ENCODE measurements at regions not wholly inside any gene's neighbourhood (a gene's known extent, or its start where the extent isn't known, plus 50 kb on each side); places are given as distances from the start of the nearest gene placed in this dataset.

DNA sequence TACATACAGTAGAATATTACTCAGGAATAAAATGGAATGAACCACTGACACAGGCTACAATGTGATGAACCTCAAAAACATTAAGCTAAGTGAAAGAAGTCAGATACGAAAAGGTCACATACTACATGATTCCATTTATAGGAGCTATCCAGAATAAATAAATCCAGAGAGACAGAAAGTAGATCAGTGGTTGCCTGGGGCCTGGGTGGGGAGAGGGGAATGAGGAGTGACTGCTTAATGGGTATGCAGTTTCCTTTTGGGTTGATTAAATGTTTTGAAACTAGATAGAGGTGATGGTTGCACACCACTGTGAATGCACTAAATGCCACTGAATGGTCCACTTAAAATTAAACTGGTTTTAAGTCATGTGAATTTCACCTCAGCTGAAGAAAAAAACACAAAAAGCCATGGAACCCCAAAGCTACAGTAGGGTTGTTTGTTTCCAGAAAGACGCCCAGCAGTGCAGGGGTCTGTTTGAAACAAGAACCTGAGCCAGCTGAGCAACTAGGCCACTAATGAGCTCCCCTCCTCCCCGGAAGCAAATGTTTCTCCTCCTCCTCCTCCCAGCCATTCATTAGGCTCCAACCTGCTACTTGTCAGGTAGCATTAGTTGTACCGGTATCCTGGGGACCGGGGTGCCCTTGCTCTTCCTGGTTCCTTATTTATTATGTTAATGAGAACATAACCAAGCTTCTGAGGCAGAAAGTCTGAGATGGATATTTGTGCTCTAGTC is 168.4 kb downstream of the EVX1 start:
- no peaks in the 10 kb centered on the region for H3K4me1 ChIP-seq (ENCODE audit: control insufficient read depth, insufficient read depth, low read length, poor library complexity, severe bottlenecking)
- H3K36me3 ChIP-seq (ENCODE audit: control insufficient read depth, insufficient read depth, low read length): no peaks in the 10 kb centered on the region
- H3K4me3 ChIP-seq (ENCODE audit: extremely low read depth, insufficient read depth, low read length, poor library complexity, severe bottlenecking): no peak overlapping the region
- H3K27ac ChIP-seq (ENCODE audit: low read depth, low read length, severe bottlenecking): no peak overlapping the region
- no peaks in the 10 kb centered on the region for H3K9me3 ChIP-seq (ENCODE audit: control insufficient read depth, low read length)
- WGBS, 2 experiments (ENCODE audit: insufficient coverage in 2 of 2): 61% methylated on average over 4 of the region's 5 CpGs; no CpG with 5 or more reads in 1 of the 2 experiments

GRCh38 chr7:27412164-27412563 is 169.6 kb downstream of the EVX1 start:
- no peak overlapping the region for H3K27ac ChIP-seq (ENCODE audit: low read depth, low read length, severe bottlenecking)
- 92 to 95% methylated on average over 6 to 7 of the region's 7 CpGs for WGBS, 2 experiments (ENCODE audit: insufficient coverage in 2 of 2)
- no peaks in the 10 kb centered on the region for H3K9me3 ChIP-seq (ENCODE audit: control insufficient read depth, low read length)
- no peaks in the 10 kb centered on the region for H3K36me3 ChIP-seq (ENCODE audit: control insufficient read depth, insufficient read depth, low read length)
- H3K4me1 ChIP-seq (ENCODE audit: control insufficient read depth, insufficient read depth, low read length, poor library complexity, severe bottlenecking): no peaks in the 10 kb centered on the region
- no peak overlapping the region for H3K4me3 ChIP-seq (ENCODE audit: extremely low read depth, insufficient read depth, low read length, poor library complexity, severe bottlenecking)

GRCh38 chr7:27418541-27418940 is 175.9 kb downstream of the EVX1 start:
- no peaks in the 10 kb centered on the region for H3K9me3 ChIP-seq (ENCODE audit: control insufficient read depth, low read length)
- H3K36me3 ChIP-seq (ENCODE audit: control insufficient read depth, insufficient read depth, low read length): no peaks in the 10 kb centered on the region
- no peaks in the 10 kb centered on the region for H3K4me1 ChIP-seq (ENCODE audit: control insufficient read depth, insufficient read depth, low read length, poor library complexity, severe bottlenecking)
- 79 to 89% methylated on average over 1 to 3 of the region's 3 CpGs for WGBS, 2 experiments (ENCODE audit: insufficient coverage in 2 of 2)
- H3K27ac ChIP-seq (ENCODE audit: low read depth, low read length, severe bottlenecking): no peak overlapping the region
- no peak overlapping the region for H3K4me3 ChIP-seq (ENCODE audit: extremely low read depth, insufficient read depth, low read length, poor library complexity, severe bottlenecking)

- no peaks in the 10 kb centered on the region for H3K4me1 ChIP-seq (ENCODE audit: control insufficient read depth, insufficient read depth, low read length, poor library complexity, severe bottlenecking)
- no peak overlapping the region for H3K4me3 ChIP-seq (ENCODE audit: extremely low read depth, insufficient read depth, low read length, poor library complexity, severe bottlenecking)
- H3K9me3 ChIP-seq (ENCODE audit: control insufficient read depth, low read length): no peaks in the 10 kb centered on the region
- no peak overlapping the region for H3K27ac ChIP-seq (ENCODE audit: low read depth, low read length, severe bottlenecking)
- no peaks in the 10 kb centered on the region for H3K36me3 ChIP-seq (ENCODE audit: control insufficient read depth, insufficient read depth, low read length)
- no CpG with 5 or more reads among the region's 2 CpGs for WGBS, 2 experiments (ENCODE audit: insufficient coverage in 2 of 2)
Observed at GRCh38 chr7:27419581-27420177, 177.1 kb downstream of the EVX1 start.

- Histone ChIP-seq H3K4me3 (ENCODE audit: extremely low read depth, insufficient read depth, low read length, poor library complexity, severe bottlenecking) (no peak overlapping the region), H3K27ac (ENCODE audit: low read depth, low read length, severe bottlenecking) (no peak overlapping the region), H3K4me1 (ENCODE audit: control insufficient read depth, insufficient read depth, low read length, poor library complexity, severe bottlenecking) (no peaks in the 10 kb centered on the region), H3K9me3 (ENCODE audit: control insufficient read depth, low read length) (no peaks in the 10 kb centered on the region), H3K36me3 (ENCODE audit: control insufficient read depth, insufficient read depth, low read length) (no peaks in the 10 kb centered on the region)
- WGBS, 2 experiments (ENCODE audit: insufficient coverage in 2 of 2): 58 to 88% methylated on average over 1 to 2 of the region's 2 CpGs
Observed at GRCh38 chr7:27420702-27421101, 178.1 kb downstream of the EVX1 start.

- Histone ChIP-seq H3K4me3 (ENCODE audit: extremely low read depth, insufficient read depth, low read length, poor library complexity, severe bottlenecking) (no peak overlapping the region), H3K27ac (ENCODE audit: low read depth, low read length, severe bottlenecking) (no peak overlapping the region), H3K4me1 (ENCODE audit: control insufficient read depth, insufficient read depth, low read length, poor library complexity, severe bottlenecking) (no peaks in the 10 kb centered on the region), H3K36me3 (ENCODE audit: control insufficient read depth, insufficient read depth, low read length) (no peaks in the 10 kb centered on the region), H3K9me3 (ENCODE audit: control insufficient read depth, low read length) (no peaks in the 10 kb centered on the region)
- WGBS, 2 experiments (ENCODE audit: insufficient coverage in 2 of 2): 95 to 98% methylated on average over 7 to 8 of the region's 8 CpGs
Observed at GRCh38 chr7:27423290-27423689, 180.7 kb downstream of the EVX1 start.

DNA sequence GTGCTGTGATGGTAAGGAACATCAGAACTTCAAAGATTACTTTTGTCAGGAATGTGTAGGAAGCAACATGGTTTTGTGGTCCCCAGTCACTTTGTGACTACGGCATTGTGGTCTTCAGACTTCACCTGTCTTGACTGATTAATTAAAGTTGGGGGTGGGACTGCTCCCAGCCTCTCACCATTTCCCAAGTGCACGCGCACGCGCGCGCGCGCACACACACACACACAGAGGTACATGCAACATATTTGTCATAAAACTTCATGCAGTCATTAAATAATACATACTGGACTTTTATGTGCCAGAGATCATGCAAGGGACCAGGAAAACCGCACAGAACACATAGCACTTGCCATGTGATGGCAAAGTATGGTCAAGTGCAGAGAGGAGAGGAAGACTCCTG is 181.2 kb downstream of the EVX1 start:
- Histone ChIP-seq H3K27ac (ENCODE audit: low read depth, low read length, severe bottlenecking) (no peak overlapping the region), H3K4me3 (ENCODE audit: extremely low read depth, insufficient read depth, low read length, poor library complexity, severe bottlenecking) (no peak overlapping the region), H3K4me1 (ENCODE audit: control insufficient read depth, insufficient read depth, low read length, poor library complexity, severe bottlenecking) (no peaks in the 10 kb centered on the region), H3K36me3 (ENCODE audit: control insufficient read depth, insufficient read depth, low read length) (no peaks in the 10 kb centered on the region), H3K9me3 (ENCODE audit: control insufficient read depth, low read length) (no peaks in the 10 kb centered on the region)
- 63 to 83% methylated on average over 1 to 6 of the region's 10 CpGs for WGBS, 2 experiments (ENCODE audit: insufficient coverage in 2 of 2)

DNA sequence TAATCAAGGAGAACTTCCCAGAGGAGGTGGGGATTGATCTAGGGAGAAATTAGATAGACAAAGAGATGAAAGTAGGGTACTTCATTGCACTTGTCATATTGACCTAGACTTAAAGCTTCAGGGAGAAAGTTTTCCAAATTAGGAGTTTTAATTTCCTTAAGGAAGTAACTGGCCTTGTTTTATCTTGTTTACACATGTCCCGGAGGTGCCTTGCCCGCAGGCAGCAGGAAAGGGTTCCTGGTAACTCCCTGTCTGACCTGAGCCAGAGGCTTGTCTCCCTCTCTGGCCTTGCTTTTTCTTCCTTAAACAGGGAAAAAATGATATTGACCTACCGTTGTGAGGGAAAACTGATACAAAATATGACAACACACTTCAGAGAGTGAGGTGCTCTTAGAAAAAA is 181.6 kb downstream of the EVX1 start:
- Histone ChIP-seq H3K36me3 (ENCODE audit: control insufficient read depth, insufficient read depth, low read length) (no peaks in the 10 kb centered on the region), H3K4me1 (ENCODE audit: control insufficient read depth, insufficient read depth, low read length, poor library complexity, severe bottlenecking) (no peaks in the 10 kb centered on the region), H3K27ac (ENCODE audit: low read depth, low read length, severe bottlenecking) (no peak overlapping the region), H3K4me3 (ENCODE audit: extremely low read depth, insufficient read depth, low read length, poor library complexity, severe bottlenecking) (no peak overlapping the region), H3K9me3 (ENCODE audit: control insufficient read depth, low read length) (no peaks in the 10 kb centered on the region)
- 95 to 100% methylated on average over 2 of the region's 3 CpGs for WGBS, 2 experiments (ENCODE audit: insufficient coverage in 2 of 2)

GRCh38 chr7:27424749-27425148 is 182.1 kb downstream of the EVX1 start:
- Histone ChIP-seq H3K36me3 (ENCODE audit: control insufficient read depth, insufficient read depth, low read length) (no peaks in the 10 kb centered on the region), H3K4me3 (ENCODE audit: extremely low read depth, insufficient read depth, low read length, poor library complexity, severe bottlenecking) (no peak overlapping the region), H3K4me1 (ENCODE audit: control insufficient read depth, insufficient read depth, low read length, poor library complexity, severe bottlenecking) (no peaks in the 10 kb centered on the region), H3K27ac (ENCODE audit: low read depth, low read length, severe bottlenecking) (no peak overlapping the region), H3K9me3 (ENCODE audit: control insufficient read depth, low read length) (no peaks in the 10 kb centered on the region)
- 78 to 93% methylated on average over 3 of the region's 4 CpGs for WGBS, 2 experiments (ENCODE audit: insufficient coverage in 2 of 2)

DNA sequence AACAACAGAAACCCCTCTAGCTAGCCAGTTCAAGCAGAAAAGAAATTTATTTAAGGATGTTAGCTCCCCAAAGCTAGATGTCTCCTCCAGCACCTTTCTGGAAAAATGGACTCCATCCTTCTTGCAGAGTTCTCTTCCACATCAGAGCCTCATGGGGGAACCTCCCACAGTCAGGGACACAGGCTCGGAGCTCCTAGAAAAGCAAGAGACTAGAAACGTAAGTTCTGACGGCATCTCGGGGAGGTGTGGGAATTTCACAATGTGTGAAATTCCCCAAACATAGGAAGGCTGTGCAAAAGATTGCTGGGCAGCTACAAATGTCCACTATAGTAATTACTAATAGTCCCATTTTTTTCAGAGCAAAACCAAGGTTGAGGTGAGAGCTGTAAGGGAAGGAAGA is 184.8 kb downstream of the EVX1 start:
- Histone ChIP-seq H3K9me3 (ENCODE audit: control insufficient read depth, low read length) (no peaks in the 10 kb centered on the region), H3K36me3 (ENCODE audit: control insufficient read depth, insufficient read depth, low read length) (no peaks in the 10 kb centered on the region), H3K27ac (ENCODE audit: low read depth, low read length, severe bottlenecking) (no peak overlapping the region), H3K4me3 (ENCODE audit: extremely low read depth, insufficient read depth, low read length, poor library complexity, severe bottlenecking) (no peak overlapping the region), H3K4me1 (ENCODE audit: control insufficient read depth, insufficient read depth, low read length, poor library complexity, severe bottlenecking) (no peaks in the 10 kb centered on the region)
- WGBS, 2 experiments (ENCODE audit: insufficient coverage in 2 of 2): 100% methylated on average over 2 of the region's 4 CpGs; no CpG with 5 or more reads in 1 of the 2 experiments

- H3K4me3 ChIP-seq (ENCODE audit: extremely low read depth, insufficient read depth, low read length, poor library complexity, severe bottlenecking): no peak overlapping the region
- no peaks in the 10 kb centered on the region for H3K4me1 ChIP-seq (ENCODE audit: control insufficient read depth, insufficient read depth, low read length, poor library complexity, severe bottlenecking)
- no peaks in the 10 kb centered on the region for H3K9me3 ChIP-seq (ENCODE audit: control insufficient read depth, low read length)
- WGBS, 2 experiments (ENCODE audit: insufficient coverage in 2 of 2): no CpG with 5 or more reads among the region's 2 CpGs
- no peaks in the 10 kb centered on the region for H3K36me3 ChIP-seq (ENCODE audit: control insufficient read depth, insufficient read depth, low read length)
- no peak overlapping the region for H3K27ac ChIP-seq (ENCODE audit: low read depth, low read length, severe bottlenecking)
Observed at GRCh38 chr7:27430105-27430504, 187.5 kb downstream of the EVX1 start.
